Gastroesophageal sphincter (tissue), 3 donors: ENCODE measurements at regions not wholly inside any gene's neighbourhood (a gene's known extent, or its start where the extent isn't known, plus 50 kb on each side); places are given as distances from the start of the nearest gene placed in this dataset.

Source experiments
- EP300 ChIP-seq: sonication (generic); formaldehyde crosslinking; IDR thresholded peaks from one replicate; pipeline ENCODE4 v1.6.1; 2017; ENCODE audit warnings: antibody characterized with exemption, mild to moderate bottlenecking
- POLR2A ChIP-seq, 2 donors: fragments of 450-650 bp; IDR thresholded peaks; one replicate each; pipeline ENCODE4 v1.6.1; 2017; ENCODE audit warnings: antibody characterized with exemption in 2 of 2, mild to moderate bottlenecking in 2 of 2, moderate library complexity in 1 of 2
- POLR2AphosphoS5 ChIP-seq: sonication (generic); formaldehyde crosslinking; IDR thresholded peaks from one replicate; pipeline ENCODE4 v1.6.1; 2017; ENCODE audit warnings: antibody characterized with exemption
- TF ChIP-seq, protein P1 (sequence below), 4 experiments: fragments of 200-600 bp in 2 of 4; fragments of 450-650 bp in 2 of 4; sonication (generic) in 1 of 4; IDR thresholded peaks; one replicate each; pipeline ENCODE4 v1.5.1; 2017 to 2019; ENCODE audit warnings: antibody characterized with exemption in 4 of 4, mild to moderate bottlenecking in 2 of 4, moderate library complexity in 2 of 4

DNA sequence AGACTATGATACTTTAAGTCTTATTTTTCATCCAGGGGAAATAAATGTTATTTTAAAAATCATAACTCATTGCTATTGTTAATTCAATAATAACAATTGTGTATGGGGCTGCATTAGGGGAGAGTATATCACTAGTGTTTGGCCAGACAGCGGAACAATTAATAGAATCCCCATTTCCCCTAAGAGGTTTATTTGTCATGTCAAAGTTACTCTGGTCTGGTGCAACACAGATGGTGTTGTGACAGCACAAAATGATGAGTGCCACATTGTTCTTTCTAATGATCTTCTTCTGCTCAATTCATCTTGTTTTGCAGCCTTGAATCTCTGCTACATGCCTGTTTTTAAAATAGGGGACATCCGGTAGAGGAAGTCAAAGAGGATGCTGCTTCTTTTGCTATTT, 351.6 kb downstream of the NSUN3 start:
- TF ChIP-seq, protein P1, sequence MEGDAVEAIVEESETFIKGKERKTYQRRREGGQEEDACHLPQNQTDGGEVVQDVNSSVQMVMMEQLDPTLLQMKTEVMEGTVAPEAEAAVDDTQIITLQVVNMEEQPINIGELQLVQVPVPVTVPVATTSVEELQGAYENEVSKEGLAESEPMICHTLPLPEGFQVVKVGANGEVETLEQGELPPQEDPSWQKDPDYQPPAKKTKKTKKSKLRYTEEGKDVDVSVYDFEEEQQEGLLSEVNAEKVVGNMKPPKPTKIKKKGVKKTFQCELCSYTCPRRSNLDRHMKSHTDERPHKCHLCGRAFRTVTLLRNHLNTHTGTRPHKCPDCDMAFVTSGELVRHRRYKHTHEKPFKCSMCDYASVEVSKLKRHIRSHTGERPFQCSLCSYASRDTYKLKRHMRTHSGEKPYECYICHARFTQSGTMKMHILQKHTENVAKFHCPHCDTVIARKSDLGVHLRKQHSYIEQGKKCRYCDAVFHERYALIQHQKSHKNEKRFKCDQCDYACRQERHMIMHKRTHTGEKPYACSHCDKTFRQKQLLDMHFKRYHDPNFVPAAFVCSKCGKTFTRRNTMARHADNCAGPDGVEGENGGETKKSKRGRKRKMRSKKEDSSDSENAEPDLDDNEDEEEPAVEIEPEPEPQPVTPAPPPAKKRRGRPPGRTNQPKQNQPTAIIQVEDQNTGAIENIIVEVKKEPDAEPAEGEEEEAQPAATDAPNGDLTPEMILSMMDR (IDR thresholded peaks at IDR 0.05): no peak
- TF ChIP-seq POLR2A (IDR thresholded peaks at IDR 0.05) (no peak), POLR2AphosphoS5 (no peak), EP300 (no peak)
